HG03457 (cell line): ENCODE measurements at regions not wholly inside any gene's neighbourhood (a gene's known extent, or its start where the extent isn't known, plus 50 kb on each side); places are given as distances from the start of the nearest gene placed in this dataset.
"Not testable (repeated sequence)": the region's sequence is repeated elsewhere in the genome, so short reads cannot be mapped to it uniquely, and the experiment has no call there.

ENCODE experiments used
- ATAC-seq: cut with Tn5 transposase; IDR thresholded peaks from one replicate; pipeline ENCODE4 v1.9.1; 2021; ENCODE audit warnings: moderate number of reproducible peaks; ENCODE audit not compliant: unreplicated experiment

- no peak for ATAC-seq
These were observed 362.3 kb downstream of the FLRT2 start for GRCh38 chr14:85892251-85892650.

GRCh38 chr14:85883966-85884365 is 354.0 kb downstream of the FLRT2 start:
- no peak for ATAC-seq

DNA sequence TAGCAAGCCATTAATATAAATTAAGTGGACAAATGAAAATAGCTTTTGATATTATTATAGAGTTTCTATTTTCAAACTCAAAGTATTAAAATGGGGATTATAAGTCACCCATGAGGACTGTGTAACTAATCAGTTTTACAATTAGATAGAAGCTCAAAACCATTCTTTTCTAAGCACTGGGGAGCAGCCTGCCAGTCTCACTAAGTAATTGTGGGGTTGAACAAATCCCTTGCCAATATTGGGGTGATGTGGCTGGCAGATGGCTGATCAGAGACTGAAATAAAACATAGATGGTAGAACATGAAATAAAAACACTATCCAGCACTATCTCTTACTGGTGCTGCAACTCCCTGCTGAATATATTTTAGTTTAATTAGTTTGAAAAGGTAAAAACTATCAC is 353.2 kb downstream of the FLRT2 start:
- ATAC-seq, result no peak

GRCh38 chr14:85881935-85882334 is 352.0 kb downstream of the FLRT2 start:
- no peak for ATAC-seq

DNA sequence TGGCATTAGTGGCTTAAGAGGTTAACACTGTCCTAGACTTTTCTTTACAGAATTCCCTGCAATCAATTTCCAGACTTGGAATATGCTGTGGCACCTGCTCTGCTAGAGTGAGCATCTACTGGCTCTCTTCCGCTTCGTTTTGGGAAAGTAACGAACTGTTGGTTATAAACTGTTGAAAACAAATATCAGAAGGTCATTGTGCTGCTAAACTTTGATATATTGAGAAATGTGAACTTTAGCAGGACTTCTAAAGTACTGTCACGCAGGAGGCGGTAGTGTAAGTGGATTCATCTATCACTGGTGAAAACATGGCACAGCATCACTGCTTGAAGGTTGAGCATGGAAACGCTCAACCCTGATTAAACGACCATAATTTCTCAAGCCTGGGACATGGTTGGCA is 348.9 kb downstream of the FLRT2 start:
- no peak for ATAC-seq

DNA sequence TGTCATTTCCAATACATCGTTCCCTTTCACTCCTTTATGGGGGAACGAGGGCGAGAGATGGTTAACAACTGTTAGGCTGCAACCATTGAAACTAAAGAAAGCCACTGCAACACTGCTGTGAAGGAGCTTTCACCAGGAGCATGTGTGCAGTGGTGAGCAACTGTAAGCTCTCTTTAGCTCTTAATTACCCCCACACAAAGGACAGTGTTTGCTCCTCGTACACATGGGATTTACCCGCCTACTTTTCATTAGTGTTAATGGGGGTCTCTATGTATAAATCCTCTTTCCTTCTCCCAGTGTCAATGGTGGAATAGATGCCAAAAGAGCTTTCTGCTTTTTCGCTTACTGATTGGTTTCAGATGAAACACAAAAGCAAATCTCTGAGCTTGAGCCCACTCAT is 343.1 kb downstream of the FLRT2 start:
- no peak for ATAC-seq

GRCh38 chr14:85867450-85867849 is 337.5 kb downstream of the FLRT2 start:
- ATAC-seq, result no peak

DNA sequence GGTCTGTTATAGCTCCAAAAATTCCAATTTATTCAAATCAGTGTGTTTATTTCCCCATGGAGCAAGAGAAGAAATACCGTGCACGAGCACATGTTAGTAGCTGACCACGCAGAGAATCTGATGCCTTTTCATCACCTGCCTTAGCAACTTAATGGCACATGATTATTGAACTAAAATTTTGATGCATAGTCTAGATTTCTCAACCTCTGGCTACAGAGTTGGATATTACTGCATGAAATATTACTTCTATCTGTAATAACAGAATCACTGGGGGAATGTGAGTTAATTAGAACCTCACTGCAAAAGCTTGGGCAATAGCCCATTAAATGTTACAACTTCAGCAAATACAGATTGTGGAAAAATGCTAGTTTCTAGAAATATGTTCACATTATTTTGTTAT is 335.8 kb downstream of the FLRT2 start:
- ATAC-seq, result no peak

DNA sequence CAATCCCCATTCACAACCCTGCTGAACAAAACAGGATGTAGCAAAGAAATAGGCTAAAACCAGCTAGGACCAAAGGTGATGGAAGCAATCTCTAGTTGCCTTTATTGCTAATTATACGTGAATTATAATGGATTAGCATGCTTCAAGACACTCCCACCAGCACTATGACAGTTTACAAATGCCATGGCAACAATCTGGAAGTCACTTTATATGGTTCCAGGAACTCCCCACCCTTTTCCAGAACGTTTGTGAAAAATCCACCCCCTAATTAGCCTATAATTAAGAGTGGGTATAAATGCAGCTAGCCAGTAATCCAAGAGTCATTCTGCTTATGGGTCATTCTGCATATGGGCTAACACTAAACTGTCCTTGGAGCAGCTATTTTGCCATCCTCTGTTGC is 328.7 kb downstream of the FLRT2 start:
- no peak for ATAC-seq

DNA sequence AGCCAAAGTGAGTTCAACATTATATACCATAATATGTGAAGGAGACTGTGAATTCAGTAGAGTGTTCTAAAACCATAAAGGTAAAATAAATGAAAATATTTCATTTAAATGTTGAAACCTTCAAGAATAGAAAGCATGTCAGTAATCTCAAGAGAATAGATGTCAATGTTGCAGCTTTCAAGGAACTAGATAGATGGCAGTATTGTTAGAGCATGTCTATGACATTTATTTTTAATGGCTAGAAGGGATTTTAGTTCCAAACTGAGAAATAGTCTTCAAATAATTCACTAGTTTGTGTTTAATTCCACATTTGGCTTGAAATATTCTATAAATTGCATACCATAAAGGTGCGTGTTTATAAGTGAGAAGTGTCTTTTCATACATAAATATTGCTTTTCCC is 326.5 kb downstream of the FLRT2 start:
- no peak for ATAC-seq

- ATAC-seq, result no peak
These were observed 324.1 kb downstream of the FLRT2 start for GRCh38 chr14:85853996-85854526.

- ATAC-seq, result no peak
These were observed 323.0 kb downstream of the FLRT2 start for GRCh38 chr14:85852906-85853305.

- ATAC-seq, result not testable (repeated sequence)
These were observed 322.2 kb downstream of the FLRT2 start for GRCh38 chr14:85852123-85852522.

DNA sequence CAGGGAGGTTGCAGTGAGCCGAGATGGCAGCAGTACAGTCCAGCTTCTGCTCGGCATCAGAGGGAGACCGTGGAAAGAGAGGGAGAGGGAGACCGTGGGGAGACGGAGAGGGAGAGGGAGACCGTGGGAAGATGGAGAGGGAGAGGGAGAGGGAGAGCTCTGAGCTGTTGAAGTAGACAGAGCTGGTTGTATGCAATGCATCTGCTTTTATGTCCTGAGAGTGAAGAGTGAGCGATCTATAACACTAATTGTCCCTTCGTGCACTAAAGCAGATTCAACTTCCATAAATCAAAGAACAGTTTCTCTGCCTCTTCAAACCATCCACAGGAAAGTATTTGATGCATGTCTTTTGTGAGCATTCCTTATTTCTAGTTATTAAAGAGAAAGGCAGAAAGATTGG is 300.6 kb downstream of the FLRT2 start:
- ATAC-seq, result not testable (repeated sequence)

GRCh38 chr14:85829601-85830000 is 299.7 kb downstream of the FLRT2 start:
- ATAC-seq, result not testable (repeated sequence)

DNA sequence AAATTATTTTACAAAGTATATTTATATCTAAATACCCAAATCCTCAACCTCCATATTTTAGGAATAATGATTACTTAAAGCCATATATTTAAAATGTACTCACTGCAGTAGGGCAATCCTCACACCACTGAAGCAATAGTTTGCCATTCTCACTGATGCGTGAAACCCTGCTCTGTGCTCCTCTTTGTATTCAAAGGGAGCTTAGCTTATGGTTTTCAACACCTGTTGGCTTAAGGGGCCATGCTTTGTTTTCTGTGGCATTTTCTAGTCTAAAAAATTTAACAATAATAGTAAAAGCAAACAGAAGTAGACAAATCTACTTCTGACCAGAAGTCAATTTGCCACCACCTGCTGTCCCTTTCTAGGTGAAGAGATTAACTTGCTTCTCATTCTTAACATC is 294.6 kb downstream of the FLRT2 start:
- ATAC-seq, result no peak

GRCh38 chr14:85822236-85822635 is 292.3 kb downstream of the FLRT2 start:
- ATAC-seq, result no peak

DNA sequence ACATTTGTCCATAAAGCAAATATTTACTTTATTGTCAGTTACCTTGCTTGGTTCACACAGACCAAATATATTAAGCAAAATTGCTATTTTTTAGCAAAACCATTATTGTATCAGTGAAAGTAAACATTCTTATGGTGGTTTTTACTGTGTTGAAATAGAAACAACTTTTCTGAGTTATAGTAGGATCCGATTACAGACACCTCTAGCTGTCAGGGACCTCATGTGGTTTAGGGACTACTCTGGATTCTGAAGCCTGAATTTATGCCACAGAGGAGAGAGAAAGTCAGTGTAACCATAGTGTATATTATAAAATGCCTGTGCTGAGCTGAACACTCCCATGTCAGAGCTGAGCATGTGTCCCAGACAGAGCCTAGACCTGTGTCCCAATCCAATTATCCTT is 287.5 kb downstream of the FLRT2 start:
- ATAC-seq, result no peak

DNA sequence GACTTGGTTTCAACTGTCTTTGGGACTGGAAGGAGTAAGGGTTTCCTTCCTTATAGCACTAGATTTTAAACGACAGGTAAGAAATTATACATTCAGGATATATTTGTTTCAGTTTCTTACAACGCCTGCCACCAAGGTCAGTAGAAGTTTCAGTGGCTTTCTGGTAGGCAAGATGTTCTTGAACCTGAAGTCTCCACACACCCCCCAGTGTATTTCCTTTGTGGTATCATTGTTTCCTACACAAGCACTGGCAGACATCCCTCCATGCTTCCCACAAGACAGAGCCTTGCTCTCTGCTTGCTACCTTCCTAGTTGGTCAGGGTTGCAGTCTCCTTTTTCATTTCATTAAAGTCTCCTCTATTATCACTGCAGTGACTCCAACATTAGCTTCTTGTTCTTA is 283.1 kb downstream of the FLRT2 start:
- no peak for ATAC-seq

- ATAC-seq, result no peak
These were observed 281.4 kb downstream of the FLRT2 start for GRCh38 chr14:85811340-85811739.

DNA sequence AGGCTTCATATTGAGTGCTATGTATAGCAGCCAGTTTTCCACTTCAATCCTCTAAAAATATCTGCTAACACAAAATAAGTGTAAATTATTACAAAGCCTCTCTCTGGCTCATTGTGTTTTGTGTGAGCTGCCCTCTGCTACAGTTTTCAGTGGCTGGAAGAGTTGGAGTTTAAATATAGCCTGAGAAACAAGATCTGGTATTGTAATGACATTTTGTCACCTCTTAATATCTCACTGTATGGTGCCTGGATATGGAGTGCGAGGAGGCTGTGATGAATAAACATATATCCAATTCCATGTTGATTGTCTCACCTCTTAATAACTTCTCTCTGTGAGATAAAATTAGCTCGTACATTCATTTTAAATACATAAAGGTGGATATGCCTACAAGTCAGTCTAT is 269.7 kb downstream of the FLRT2 start:
- no peak for ATAC-seq

DNA sequence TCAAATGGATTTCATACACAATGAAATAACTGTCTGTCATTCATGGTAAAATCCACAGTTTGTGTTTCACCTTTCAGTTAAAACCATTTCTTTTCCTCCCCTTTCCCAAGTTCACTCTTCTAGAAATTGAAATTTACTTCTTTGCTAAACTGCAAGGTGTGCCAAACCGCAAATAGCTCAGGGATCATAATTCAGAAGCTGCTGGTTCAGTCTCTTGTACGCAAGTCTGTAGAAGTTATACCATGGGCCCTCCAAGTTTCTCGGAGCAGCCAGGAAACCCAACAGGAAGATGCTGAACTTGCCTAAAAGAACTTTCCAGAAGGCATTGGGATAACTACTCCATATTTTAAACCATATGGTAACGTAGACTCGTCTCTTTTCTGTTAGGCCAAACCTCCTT is 268.9 kb downstream of the FLRT2 start:
- no peak for ATAC-seq

GRCh38 chr14:85793533-85793932 is 263.6 kb downstream of the FLRT2 start:
- no peak for ATAC-seq

- ATAC-seq, result no peak
These were observed 259.6 kb downstream of the FLRT2 start for GRCh38 chr14:85789506-85789905.
